ENCODE measurements at regions not wholly inside any gene's neighbourhood (a gene's known extent, or its start where the extent isn't known, plus 50 kb on each side); places are given as distances from the start of the nearest gene placed in this dataset.

DNA sequence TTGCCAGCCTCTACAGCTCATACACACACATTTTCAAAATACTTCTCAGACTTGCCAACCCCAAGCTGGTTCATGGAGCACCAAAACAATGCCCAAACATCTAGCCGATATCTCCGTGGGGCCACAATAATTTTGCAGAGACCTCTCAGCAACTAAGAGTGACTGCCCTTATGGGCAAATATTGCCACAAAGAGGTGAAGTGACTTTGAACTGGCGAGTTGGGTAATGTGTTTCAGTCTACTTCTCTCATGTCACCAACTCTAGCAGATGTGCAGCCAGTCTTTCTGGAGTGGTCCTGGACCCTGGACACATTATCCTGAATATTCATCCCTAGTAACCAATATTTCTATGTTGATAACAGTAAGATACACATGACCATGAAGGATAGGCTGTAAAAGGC lies 290.3 kb downstream of the EMP1 start:
- H3K4me3 ChIP-seq (ENCODE audit: low read depth in 2 of 2, low read length in 2 of 2): no peak overlapping the region
- H3K36me3 ChIP-seq (ENCODE audit: control insufficient read depth, insufficient read depth, low read length): no peaks in the 10 kb centered on the region
- no peaks in the 10 kb centered on the region for H3K27me3 ChIP-seq (ENCODE audit: control insufficient read depth, insufficient read depth, low read length)
- no peaks in the 10 kb centered on the region for H3K4me1 ChIP-seq (ENCODE audit: control insufficient read depth, insufficient read depth, low read length)
- no TSS peak for BruUV-seq (replicated peaks)
- H3K9me3 ChIP-seq (ENCODE audit: control insufficient read depth, insufficient read depth, low read depth, low read length): no peaks in the 10 kb centered on the region
- ChIA-PET CTCF (no interaction called here), POLR2A (interaction anchor here (0.5 kb wide), 1 partner anchor 548 kb away, joined by 3 read pairs; no protein-coding TSS in a partner anchor)
- TF ChIP-seq SIN3A (IDR thresholded peaks at IDR 0.05; ENCODE audit: borderline replicate concordance, insufficient read depth, low read depth, low read length): no peak
- intact Hi-C loops (cut with micrococcal nuclease; ENCODE audit: unreplicated experiment): no loop called here
- no peak for ATAC-seq
- no peak for DNase-seq (ENCODE audit: low read depth, low spot score)
- H3K27ac ChIP-seq (ENCODE audit: low read length): no peak overlapping the region
- in situ Hi-C loops (cut with HindIII; ENCODE audit: low pct_unique_long_range_greater_than_20kb, low sequenced_read_pairs): no loop called here

DNA sequence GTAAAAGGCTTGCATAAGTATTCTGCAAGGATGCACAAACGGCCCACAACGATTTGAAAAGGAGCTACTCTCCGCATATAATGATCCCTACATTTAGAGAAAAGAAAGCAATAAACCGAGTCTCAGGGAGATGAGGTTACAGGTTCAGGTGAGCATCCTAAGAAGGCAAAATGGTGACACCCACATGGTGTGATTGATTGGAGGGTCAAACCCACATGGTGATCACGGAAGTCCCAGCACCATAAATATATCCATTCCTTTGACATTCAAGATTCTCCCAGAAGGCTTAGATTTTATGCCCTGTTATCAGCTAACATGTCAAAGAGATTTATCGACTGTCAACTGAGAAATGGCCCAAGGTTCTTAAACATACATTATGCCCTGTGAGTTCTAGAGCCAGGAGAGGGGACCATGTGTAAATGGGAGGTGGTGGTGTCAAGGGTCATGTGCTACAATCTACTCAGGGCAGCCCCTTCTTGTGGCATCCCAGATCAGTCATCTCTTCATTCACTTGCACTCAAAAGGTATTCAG lies 282.2 kb downstream of the EMP1 start:
- TF ChIP-seq SIN3A (IDR thresholded peaks at IDR 0.05; ENCODE audit: borderline replicate concordance, insufficient read depth, low read depth, low read length): no peak
- TF ChIP-seq POLR2AphosphoS5 (IDR thresholded peaks at IDR 0.05; ENCODE audit: low read depth, low read length): no peak
- no peak for TF ChIP-seq REST (IDR thresholded peaks at IDR 0.05; ENCODE audit: insufficient read depth in 1 of 2, low read depth in 2 of 2, low read length in 1 of 2)
- no peak for TF ChIP-seq TCF7L2 (IDR thresholded peaks at IDR 0.05; ENCODE audit: low read depth, low read length)
- TF ChIP-seq, protein P1, sequence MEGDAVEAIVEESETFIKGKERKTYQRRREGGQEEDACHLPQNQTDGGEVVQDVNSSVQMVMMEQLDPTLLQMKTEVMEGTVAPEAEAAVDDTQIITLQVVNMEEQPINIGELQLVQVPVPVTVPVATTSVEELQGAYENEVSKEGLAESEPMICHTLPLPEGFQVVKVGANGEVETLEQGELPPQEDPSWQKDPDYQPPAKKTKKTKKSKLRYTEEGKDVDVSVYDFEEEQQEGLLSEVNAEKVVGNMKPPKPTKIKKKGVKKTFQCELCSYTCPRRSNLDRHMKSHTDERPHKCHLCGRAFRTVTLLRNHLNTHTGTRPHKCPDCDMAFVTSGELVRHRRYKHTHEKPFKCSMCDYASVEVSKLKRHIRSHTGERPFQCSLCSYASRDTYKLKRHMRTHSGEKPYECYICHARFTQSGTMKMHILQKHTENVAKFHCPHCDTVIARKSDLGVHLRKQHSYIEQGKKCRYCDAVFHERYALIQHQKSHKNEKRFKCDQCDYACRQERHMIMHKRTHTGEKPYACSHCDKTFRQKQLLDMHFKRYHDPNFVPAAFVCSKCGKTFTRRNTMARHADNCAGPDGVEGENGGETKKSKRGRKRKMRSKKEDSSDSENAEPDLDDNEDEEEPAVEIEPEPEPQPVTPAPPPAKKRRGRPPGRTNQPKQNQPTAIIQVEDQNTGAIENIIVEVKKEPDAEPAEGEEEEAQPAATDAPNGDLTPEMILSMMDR (IDR thresholded peaks at IDR 0.05): no peak

DNA sequence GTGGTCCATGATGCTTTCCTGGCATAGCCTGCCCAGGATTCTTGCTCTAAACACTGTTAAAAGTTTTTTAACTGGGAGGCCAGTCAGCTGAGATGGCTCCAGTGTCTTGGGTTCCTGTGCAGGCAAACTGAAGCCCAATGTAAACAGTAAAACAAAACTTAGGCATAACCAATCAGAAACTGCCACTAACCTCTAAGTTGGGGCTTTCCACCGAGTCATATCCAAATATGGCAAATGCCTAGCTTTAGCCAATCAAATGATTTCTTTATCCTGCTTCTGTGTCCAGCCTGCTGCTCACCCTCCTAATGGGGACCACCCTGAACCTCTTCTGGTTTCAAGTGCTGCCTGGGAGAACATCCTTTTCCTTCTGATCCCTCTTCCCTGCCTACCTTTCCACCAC lies 277.9 kb downstream of the EMP1 start:
- ChIA-PET POLR2A (interaction anchor here (0.6 kb wide), 1 partner anchor 747 kb away, joined by 7 read pairs; no protein-coding TSS in a partner anchor), CTCF (no interaction called here)
- ATAC-seq (no peak), DNase-seq (ENCODE audit: low read depth, low spot score) (no peak)
- Histone ChIP-seq H3K27ac (ENCODE audit: low read length) (no peak overlapping the region), H3K36me3 (ENCODE audit: control insufficient read depth, insufficient read depth, low read length) (no peaks in the 10 kb centered on the region), H3K4me3 (ENCODE audit: low read depth in 2 of 2, low read length in 2 of 2) (no peak overlapping the region), H3K9me3 (ENCODE audit: control insufficient read depth, insufficient read depth, low read depth, low read length) (no peaks in the 10 kb centered on the region), H3K4me1 (ENCODE audit: control insufficient read depth, insufficient read depth, low read length) (no peaks in the 10 kb centered on the region), H3K27me3 (ENCODE audit: control insufficient read depth, insufficient read depth, low read length) (no peaks in the 10 kb centered on the region; the same call in 1 of the 2 replicates)
- TF ChIP-seq POLR2AphosphoS5 (IDR thresholded peaks at IDR 0.05; ENCODE audit: low read depth, low read length): no peak
- no peak for TF ChIP-seq TCF7L2 (IDR thresholded peaks at IDR 0.05; ENCODE audit: low read depth, low read length)
- TF ChIP-seq, protein P1 (IDR thresholded peaks at IDR 0.05): no peak
- no peak for TF ChIP-seq SIN3A (IDR thresholded peaks at IDR 0.05; ENCODE audit: borderline replicate concordance, insufficient read depth, low read depth, low read length)
- no peak for TF ChIP-seq REST (IDR thresholded peaks at IDR 0.05; ENCODE audit: insufficient read depth in 1 of 2, low read depth in 2 of 2, low read length in 1 of 2)
- in situ Hi-C loops (cut with HindIII; ENCODE audit: low pct_unique_long_range_greater_than_20kb, low sequenced_read_pairs): no loop called here
- intact Hi-C loops (cut with micrococcal nuclease; ENCODE audit: unreplicated experiment): no loop called here
- BruUV-seq (replicated peaks): no TSS peak

More for the DNA sequence above, 282.2 kb downstream of the EMP1 start:
- CTCF ChIA-PET: no interaction called here
- Histone ChIP-seq H3K27ac (ENCODE audit: low read length) (no peak overlapping the region), H3K4me1 (ENCODE audit: control insufficient read depth, insufficient read depth, low read length) (no peaks in the 10 kb centered on the region), H3K27me3 (ENCODE audit: control insufficient read depth, insufficient read depth, low read length) (no peaks in the 10 kb centered on the region; the same call in 1 of the 2 replicates), H3K9me3 (ENCODE audit: control insufficient read depth, insufficient read depth, low read depth, low read length) (no peaks in the 10 kb centered on the region), H3K36me3 (ENCODE audit: control insufficient read depth, insufficient read depth, low read length) (no peaks in the 10 kb centered on the region), H3K4me3 (ENCODE audit: low read depth in 2 of 2, low read length in 2 of 2) (no peak overlapping the region)
- DNase-seq (ENCODE audit: low read depth, low spot score) (no peak), ATAC-seq (no peak)
- no TSS peak for BruUV-seq (replicated peaks)
- intact Hi-C loops (cut with micrococcal nuclease; ENCODE audit: unreplicated experiment): no loop called here
- POLR2A ChIA-PET: no interaction called here
- in situ Hi-C loops (cut with HindIII; ENCODE audit: low pct_unique_long_range_greater_than_20kb, low sequenced_read_pairs): no loop called here

All from Panc1 (cell line).